ENCODE measurements at regions not wholly inside any gene's neighbourhood (a gene's known extent, or its start where the extent isn't known, plus 50 kb on each side); places are given as distances from the start of the nearest gene placed in this dataset.

- TF ChIP-seq CTCF (optimal IDR thresholded peaks at IDR 0.05 in 1 of 3, IDR thresholded peaks at IDR 0.05 in 1 of 3, conservative IDR thresholded peaks at IDR 0.05 in 1 of 3; ENCODE audit: extremely low read depth in 1 of 3, insufficient read depth in 2 of 3, low read length in 3 of 3): no peak
- TF ChIP-seq EZH2 (IDR thresholded peaks at IDR 0.05; ENCODE audit: low read length): no peak
Observed at GRCh38 chr16:86080131-86080875, 181.3 kb downstream of the IRF8 start.

Data from keratinocyte (primary cell).